GM21723 (cell line): ENCODE measurements at regions not wholly inside any gene's neighbourhood (a gene's known extent, or its start where the extent isn't known, plus 50 kb on each side); places are given as distances from the start of the nearest gene placed in this dataset.
"Not testable (repeated sequence)": the region's sequence is repeated elsewhere in the genome, so short reads cannot be mapped to it uniquely, and the experiment has no call there.

Experiments used
- ATAC-seq: cut with Tn5 transposase; IDR thresholded peaks from one replicate; pipeline ENCODE4 v1.9.1; 2021; ENCODE audit warnings: mild to moderate bottlenecking, moderate library complexity; ENCODE audit not compliant: unreplicated experiment

- no peak for ATAC-seq
These were observed 1058.4 kb downstream of the SORCS1 start for GRCh38 chr10:106106114-106106513.

GRCh38 chr10:106089855-106090254 is 1074.7 kb downstream of the SORCS1 start:
- no peak for ATAC-seq

- no peak for ATAC-seq
These were observed 1078.1 kb downstream of the SORCS1 start for GRCh38 chr10:106086391-106086790.

GRCh38 chr10:106083572-106083971 is 1080.9 kb downstream of the SORCS1 start:
- ATAC-seq = no peak

GRCh38 chr10:106082865-106083264 is 1081.6 kb downstream of the SORCS1 start:
- ATAC-seq = no peak

GRCh38 chr10:106078895-106079576 is 1085.5 kb downstream of the SORCS1 start:
- ATAC-seq = no peak

GRCh38 chr10:106076496-106076895 is 1088.0 kb downstream of the SORCS1 start:
- no peak for ATAC-seq

GRCh38 chr10:106053061-106053460 is 1111.4 kb downstream of the SORCS1 start:
- ATAC-seq = no peak

- no peak for ATAC-seq
These were observed 1120.0 kb downstream of the SORCS1 start for GRCh38 chr10:106044503-106044902.

GRCh38 chr10:106043863-106044262 is 1120.6 kb downstream of the SORCS1 start:
- no peak for ATAC-seq

GRCh38 chr10:106038246-106038645 is 1126.3 kb downstream of the SORCS1 start:
- ATAC-seq = no peak

- no peak for ATAC-seq
These were observed 1131.4 kb downstream of the SORCS1 start for GRCh38 chr10:106033065-106033464.

GRCh38 chr10:106032450-106033002 is 1132.0 kb downstream of the SORCS1 start:
- ATAC-seq = no peak

GRCh38 chr10:106027240-106027639 is 1137.3 kb downstream of the SORCS1 start:
- ATAC-seq = no peak

- no peak for ATAC-seq
These were observed 1139.2 kb downstream of the SORCS1 start for GRCh38 chr10:106025208-106025811.

- no peak for ATAC-seq
These were observed 1141.2 kb downstream of the SORCS1 start for GRCh38 chr10:106023329-106023728.

- not testable (repeated sequence) for ATAC-seq
These were observed 1144.9 kb downstream of the SORCS1 start for GRCh38 chr10:106019559-106019958.

- ATAC-seq = not testable (repeated sequence)
These were observed 1148.9 kb downstream of the SORCS1 start for GRCh38 chr10:106015369-106016199.

- ATAC-seq = no peak
These were observed 1153.3 kb downstream of the SORCS1 start for GRCh38 chr10:106011250-106011649.

GRCh38 chr10:106000721-106001120 is 1163.8 kb downstream of the SORCS1 start:
- no peak for ATAC-seq

- no peak for ATAC-seq
These were observed 1170.9 kb downstream of the SORCS1 start for GRCh38 chr10:105993609-105994008.
